AG20443 (cell line): ENCODE measurements at regions not wholly inside any gene's neighbourhood (a gene's known extent, or its start where the extent isn't known, plus 50 kb on each side); places are given as distances from the start of the nearest gene placed in this dataset.
"Not testable (repeated sequence)": the region's sequence is repeated elsewhere in the genome, so short reads cannot be mapped to it uniquely, and the experiment has no call there.

Source experiments
- DNase-seq: peaks from one replicate; pipeline ENCODE4 v3.0.0; 2012; ENCODE audit warnings: low spot score, mixed read lengths

DNA sequence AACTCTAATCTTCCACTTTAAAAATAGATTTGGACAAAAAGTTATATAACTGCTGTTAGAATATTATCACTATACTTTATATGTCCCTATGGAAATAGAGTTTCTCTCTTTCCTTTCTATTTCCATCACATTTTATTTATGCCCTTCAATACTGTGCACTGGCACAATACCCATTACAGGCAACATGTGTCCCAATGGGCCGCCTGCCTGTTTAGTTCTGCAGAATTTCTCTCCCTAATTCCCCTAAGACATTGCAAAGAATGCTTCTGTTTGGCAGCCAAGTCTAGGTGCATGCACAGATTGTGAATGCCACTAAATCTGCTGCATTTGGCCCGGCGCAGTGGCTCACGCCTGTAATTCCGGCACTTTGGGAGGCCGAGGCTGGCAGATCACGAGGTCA, 520.4 kb upstream of the FLRT2 start:
- no peak for DNase-seq

DNA sequence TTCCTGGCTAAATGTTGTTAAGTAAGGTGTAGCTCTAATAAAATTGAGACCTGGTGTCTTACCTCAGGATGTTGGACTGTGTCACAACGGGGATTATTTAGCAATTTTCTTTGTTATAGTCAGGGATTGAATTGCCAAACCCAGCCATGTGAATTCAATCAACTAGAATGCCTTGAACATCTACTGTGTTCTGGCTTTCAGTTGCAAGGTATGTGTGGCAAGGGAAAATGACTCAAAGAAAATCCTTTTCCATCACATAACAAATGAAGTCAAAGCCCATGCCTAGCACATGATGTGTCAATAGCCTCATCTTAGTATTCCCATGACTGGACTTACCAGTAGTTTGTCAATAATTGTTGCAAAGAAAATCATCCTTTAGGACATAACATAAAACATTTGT, 519.8 kb upstream of the FLRT2 start:
- DNase-seq: no peak

DNA sequence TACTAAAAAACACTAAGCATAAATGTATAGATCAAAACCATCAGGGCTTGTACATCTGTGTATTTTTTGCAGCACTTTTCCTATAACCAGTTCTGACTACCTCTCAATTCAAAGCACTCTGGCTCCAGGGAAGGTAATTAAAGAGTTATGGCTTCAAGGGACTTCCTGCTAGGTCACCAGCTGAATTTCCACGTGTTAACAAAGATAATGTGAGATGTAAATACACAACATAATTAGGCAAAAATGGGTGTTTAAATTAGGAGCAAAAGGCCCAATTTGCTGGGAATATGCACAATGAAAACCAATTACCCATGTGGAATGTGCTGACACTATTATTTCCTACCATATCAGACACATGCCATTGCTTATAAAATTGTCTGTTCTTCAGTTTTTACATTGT, 513.4 kb upstream of the FLRT2 start:
- DNase-seq: no peak

DNA sequence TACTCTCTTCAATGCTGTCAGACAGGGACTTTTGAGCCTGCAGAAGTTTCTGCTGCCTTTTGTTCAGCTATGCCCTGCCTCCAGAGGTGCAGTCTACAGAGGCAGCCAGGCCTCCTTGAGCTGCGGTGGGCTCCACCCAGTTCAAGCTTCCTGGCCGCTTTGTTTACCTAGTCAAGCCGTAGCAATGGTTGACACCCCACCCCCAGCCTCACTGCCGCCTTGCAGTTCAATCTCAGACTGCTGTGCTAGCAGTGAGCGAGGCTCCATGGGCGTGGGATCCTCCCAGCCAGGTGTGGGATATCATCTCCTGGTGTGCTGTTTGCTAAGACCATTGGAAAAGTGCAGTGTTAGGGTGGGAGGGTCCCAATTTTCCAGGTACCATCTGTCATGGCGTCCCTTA, 506.1 kb upstream of the FLRT2 start:
- not testable (repeated sequence) for DNase-seq

DNA sequence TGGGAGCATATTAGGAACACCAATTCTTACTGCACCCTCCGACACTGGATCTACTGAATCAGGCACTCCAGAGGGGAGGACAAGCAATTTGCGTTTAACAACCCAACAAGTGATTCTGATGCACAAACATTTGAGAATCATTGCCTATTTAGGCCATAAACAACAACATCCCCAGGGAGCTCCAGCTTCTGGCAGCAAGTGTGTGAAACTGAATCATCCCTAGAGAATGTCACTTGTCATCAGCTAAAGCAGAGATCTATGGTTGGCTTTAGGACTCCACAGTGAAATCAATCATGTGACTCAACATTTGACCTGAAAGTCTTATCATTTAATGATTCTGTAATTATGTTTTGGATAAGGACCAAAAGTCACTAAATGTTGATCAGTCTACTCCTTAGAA, 505.0 kb upstream of the FLRT2 start:
- peak; percentile 8 for DNase-seq

DNA sequence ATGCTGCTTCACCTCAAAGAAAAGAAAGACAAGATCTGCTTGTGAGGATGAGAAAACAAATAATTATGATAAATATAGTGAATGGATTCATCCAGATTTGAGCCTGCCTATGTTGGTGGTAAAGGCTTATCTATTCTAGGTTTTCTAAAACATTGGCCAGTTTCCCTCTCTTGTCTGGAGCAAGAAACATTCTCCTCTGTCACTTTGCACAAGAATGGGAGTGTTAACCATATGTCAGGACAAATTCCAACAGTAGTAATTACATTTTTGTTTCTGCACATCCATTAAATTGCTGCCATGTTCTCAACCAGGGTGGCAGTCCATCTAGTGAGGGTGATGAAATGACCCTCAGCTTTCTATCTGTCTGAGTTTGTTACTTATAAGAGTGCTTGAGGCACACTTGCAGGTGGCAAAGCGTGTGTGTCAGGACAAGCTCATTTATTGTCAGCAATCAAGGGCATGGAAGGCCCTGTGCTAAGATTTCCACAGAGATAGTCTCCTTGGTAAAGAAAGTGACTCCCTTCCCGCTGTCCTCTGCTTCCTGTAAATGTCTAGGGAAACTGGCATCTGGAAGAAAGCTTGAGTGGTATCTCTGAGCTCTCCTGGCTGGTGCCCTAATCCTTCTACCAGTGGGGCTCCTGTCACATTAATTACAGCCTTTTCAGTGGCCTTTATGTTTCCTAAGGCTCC, 502.1 kb upstream of the FLRT2 start:
- DNase-seq: no peak

DNA sequence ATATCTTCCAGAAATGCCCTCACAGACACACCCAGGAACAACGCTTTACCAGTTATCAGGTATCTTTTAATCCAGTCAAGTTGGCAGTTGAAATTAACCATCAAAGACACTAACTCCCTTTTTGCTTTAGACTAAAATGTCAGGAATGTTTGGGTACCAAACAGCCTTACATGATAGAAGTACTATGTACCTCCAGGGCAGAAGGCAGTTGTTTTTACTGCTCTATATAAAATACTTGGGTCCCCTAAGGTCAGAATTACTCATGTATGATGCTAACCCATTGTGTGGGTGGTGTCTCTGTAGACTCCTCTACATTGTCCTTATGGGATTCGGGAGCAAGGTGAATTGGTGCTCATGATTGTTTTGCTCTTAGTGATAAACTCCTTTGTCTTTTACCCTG, 492.5 kb upstream of the FLRT2 start:
- DNase-seq: no peak

DNA sequence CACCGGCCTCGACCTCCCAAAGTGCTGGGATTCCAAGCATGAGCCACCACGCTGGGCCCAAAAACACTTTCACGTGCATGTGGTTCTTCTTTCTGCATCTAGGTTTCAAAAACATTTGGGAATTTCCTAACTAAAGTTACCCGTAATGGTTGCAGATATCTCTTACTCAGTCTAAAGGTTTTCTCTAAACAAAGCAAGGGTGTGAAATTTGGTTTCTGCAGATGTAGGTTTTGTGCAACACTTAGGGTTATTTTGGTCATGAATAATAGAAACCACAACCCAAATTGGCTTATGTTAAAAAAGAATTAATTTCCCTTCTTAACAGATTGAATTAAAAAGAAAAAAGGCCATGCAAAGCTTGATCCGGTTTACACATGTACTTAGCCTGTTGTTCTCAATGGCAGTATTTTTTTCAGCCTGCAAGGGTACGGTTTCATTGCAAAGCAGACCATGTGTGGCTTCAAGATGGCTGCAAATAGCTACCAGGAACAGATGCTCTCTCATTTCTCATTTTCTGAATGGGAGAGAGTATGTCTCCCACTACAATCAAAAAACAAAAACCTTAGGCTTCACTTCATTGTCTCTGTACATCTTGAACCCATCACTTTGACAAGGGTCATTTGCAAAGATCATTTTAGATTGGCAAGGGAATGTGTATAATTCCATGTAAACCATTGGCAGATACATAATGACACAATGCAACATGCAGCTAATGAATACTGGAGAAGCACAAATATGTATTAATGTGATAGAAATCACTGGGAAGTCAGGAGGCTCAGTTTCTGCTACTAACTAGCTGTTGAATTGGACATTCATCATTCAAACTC, 491.2 kb upstream of the FLRT2 start:
- no peak for DNase-seq

DNA sequence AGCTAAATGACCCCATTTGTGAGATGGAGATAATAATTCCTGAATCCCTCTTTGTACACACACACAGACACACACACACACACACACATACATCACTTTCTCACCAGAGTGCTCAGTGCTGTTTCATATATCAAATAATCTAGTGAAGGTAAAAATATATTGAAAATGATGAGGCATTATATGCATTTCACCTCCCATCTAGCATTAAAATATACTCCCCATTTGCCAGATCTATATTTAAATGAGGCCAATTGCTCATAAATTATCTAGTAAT, 490.7 kb upstream of the FLRT2 start:
- DNase-seq: no peak

DNA sequence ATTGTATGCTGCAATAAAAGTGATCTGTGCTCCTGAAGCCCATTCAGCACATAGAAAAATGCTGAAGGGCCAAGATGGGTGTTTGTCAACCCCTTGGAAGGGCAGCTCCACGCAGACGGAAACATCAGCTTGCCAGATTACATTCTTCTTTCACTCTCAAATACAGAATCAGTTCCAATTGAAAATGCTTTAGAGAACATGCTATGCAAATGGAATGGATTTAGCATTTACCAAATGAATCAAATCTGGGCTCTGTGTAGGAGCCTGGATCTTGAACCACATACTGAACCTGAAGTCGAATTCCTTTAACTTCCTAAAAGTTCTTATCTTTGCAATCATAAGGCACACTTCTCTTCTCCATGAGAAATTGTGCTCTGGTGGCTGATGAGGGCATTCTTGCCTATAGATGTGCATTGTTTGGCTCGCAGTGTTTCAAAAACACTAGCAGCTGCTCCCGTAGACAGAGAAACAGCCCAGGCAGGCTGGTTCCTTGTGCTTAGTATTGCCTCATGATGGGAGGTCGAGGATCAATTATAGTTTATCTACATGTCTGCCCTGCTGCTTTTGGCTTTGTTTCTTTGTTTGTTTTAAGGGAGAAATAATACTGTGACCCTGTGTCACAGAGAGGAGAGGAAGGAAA, 489.8 kb upstream of the FLRT2 start:
- DNase-seq: peak; percentile 8

DNA sequence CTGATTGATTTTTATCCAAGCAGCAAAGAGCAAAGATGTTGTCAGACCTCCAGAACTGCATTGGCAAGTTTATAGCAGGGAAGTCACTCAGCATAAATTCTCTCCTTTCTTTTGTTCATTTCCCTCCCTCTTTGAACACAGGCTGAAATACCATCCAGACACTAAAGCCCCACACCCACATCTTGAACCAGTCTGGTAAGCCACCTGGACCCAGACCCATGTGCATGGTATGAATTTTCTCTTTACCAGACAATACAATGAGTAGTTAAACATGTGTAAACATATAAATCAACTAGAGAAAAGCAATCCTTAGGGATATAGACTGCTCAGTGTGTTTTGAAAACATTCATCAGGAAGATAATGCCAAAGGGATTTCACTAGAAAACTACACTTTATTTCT, 488.3 kb upstream of the FLRT2 start:
- DNase-seq: no peak

DNA sequence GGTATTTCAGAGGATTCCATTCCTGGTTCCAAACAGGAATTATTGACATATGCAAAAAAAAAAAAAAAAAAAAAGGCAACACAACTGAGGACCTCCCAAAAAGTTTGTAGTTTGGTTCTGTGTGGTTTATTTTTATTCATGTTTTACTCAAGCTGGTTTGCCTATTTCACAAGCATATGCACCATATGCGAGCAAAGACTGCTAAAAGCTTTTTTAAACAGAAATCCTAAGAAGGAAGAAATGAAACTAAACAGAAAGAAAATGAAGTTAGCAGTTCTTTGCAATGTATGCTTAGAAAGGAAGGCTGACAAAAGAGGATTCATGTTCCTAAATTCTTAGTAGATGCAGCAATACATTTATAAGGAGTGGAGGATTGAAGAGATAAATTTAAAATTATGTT, 487.6 kb upstream of the FLRT2 start:
- no peak for DNase-seq

DNA sequence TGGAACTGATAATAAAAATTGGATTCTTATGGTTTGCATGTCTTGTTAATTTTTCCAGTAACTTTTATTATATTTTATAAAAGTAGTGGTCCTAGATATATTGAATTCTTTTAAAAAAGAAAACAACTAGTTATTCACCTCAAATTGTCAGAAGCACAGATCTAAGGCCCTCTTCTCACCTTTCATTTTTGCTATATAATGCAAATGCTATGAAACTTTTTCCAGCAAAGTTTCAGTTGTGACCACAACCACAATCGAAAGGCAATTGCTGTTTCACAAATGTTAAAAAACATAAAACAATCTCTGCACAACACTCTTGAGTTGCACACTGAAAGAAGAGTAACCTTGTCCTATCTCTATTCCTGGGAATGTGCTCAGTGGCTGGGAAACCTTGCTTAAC, 479.8 kb upstream of the FLRT2 start:
- DNase-seq: no peak

DNA sequence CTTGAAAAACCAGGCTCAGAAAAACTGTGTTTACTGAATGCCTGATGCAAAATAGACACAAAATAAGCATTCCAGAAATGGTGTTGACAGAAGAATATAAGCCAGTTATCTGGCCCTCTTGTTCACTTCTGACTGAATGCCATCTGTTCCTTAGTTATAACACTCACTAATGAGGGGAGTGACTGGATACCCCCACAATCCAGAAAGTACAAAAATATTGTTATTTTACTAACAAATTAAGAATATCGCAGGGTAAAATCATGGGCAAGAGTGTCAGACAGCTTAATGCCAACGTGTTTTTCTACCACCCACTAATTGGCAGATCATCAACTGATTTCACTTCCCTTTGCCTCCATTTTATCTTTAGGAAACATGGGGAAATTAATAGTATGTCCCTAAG, 477.3 kb upstream of the FLRT2 start:
- DNase-seq: no peak

DNA sequence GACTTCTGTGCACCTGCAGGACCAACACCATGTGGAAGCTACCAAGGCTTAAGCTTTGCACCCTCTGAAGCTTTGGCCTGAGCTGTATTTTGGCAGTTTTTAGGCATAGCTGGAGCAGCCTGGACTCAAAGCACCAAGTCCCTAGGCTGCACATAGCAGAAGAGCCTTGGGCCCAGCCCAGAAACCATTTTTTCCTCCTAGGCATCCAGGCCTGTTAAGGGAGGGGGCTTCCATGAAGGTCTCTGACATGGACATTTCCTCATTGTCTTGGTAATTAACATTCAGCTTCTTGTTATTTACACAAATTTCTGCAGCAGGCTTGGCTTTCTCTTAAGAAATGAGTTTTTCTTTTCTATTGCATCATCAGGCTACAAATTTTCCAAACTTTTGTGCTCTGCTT, 475.8 kb upstream of the FLRT2 start:
- no peak for DNase-seq

DNA sequence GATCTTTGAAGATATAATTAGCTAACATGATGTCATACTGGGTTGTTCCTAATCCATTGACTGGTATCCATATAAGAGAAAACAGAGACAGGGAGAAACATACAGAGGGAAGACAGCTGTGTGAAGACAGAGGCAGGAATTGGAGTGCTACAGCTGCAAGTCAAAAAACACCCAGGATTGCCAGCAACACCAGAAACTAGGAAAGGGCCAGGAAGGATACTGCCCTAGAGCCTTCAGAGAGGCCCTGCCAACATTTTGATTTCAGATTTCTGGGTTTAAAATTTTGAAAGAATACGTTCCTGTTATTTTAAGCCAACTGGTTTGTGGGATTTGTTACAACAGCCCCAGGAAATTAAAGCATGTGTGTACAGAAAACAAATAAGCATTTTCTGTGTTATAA, 473.7 kb upstream of the FLRT2 start:
- no peak for DNase-seq

DNA sequence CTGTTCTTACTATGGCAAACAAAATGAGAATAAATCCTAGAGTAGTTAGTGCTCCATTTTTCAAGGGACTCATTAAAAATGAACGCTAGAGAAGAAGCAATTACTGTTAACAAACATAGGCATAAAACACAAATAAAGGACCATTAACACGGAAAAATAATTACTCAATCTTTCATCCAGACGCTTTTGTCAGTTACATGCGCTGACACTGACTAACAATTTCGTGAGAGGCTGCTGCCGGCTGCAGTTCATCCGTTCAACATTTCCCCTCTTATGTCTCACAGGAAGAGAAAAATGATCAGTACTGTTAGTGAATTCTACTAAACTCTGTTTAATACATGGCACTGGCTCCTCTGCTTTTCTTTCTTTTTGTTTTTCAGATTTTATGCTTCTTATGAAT, 472.7 kb upstream of the FLRT2 start:
- DNase-seq: no peak

DNA sequence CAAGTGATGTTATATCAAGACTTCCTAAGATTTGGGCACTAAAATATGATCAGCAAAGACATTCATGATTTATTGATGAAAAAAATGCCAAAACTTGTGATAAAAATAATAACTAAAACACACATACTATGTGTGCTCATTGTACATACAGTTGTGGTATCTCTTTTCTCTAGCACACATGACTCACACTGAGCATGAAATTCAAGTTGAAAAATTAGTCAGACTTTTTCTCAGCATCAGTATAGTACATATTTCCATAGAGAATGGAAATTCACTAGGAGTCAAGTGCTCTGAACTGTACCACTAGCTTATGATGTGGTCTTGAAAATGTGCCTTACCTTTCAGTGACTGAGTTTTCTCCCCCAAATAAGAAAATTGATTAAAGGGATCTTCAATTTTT, 471.8 kb upstream of the FLRT2 start:
- DNase-seq: no peak

DNA sequence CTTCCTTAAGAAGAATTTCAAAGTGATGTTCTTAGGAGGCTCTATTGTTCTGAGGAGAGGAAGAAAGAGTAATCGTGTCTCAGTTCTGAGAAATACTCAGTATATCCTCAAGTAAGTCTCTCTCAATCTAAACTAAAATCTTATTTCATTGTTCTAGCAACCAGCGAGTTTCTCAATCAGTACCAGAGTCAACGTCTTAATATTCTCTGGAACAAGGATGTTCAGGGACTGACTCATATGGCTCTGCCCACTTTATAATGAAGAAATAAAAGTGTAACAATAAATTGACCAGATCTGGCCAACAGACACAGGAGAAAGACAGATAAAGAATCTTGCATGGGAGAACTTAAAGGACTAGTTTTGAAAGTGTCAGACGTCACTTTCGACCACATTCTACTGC, 469.8 kb upstream of the FLRT2 start:
- peak; percentile 30 for DNase-seq

DNA sequence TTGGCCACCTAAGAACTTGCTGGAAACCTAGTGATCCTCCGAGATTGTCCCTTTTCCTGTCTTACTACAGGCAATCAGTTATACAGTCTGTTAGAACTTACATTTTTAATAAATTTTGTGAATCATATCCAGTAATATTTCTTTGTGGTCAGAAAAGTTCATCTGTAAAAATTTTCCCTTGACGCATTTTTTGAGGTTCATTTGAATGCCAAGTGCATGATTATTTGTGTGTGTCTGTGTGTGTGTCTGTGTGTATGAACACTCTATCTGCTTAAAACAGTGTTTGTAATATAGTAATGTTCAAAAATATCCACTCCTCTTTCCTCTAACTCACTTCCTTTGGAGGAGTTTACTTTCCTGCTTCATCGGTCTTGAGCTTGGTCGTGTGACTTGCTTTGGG, 468.7 kb upstream of the FLRT2 start:
- DNase-seq: no peak

DNA sequence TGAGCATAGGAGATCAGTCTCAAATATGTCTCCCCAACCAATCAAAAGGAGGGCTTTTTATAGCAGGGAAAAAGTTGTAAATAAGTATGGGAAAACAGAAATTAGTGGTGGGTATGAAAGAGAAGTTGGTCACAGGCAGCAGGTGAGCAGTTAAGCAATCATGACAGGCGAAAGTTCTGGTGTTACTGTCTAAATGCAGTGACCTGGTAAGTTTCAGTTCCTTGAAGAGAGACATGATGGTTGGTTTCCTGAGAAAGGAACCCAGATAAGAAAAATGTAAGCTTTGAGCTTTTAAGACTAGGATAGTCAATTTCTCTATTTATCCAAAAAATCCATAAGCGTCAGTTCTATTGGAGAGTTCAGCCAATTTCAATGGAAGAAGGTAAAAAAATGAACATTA, 466.2 kb upstream of the FLRT2 start:
- DNase-seq: no peak

DNA sequence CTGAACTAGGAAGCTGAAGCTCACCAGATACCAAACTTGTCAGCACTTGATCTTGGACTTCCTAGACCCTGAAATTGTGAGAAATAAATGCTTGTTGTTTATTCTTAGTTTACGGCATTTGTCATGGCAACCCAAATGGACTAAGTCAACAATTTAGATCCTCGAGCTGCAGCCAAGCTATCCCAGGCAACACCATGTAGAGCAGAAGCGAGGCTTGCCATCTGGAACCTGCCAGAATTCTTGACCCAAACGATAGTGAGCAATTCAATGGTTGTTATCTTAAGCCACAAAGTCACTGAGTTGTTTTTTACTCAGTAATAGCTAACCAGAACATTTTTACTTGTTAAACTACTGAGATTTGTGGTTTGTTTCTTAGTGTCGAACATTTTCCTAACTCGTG, 458.5 kb upstream of the FLRT2 start:
- no peak for DNase-seq

DNA sequence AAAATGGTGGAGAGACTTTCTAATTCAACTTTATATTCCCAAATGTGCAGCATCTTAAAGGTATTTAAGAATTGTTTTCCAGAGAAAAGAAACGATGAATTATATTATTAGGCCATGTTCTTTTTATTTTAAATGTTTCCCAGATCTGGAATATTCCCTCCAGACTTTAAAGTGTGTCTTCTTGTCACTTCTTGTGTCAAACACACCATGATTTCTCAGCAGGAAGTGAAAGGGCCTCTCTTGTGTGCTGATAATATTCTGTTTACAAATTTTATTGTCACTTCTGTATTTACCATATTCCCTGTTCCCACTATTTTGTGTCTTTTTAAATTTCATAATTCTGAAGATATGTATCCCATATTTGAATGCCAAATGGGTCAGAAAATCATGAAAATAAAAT, 455.0 kb upstream of the FLRT2 start:
- no peak for DNase-seq
